ENCODE measurements at regions not wholly inside any gene's neighbourhood (a gene's known extent, or its start where the extent isn't known, plus 50 kb on each side); places are given as distances from the start of the nearest gene placed in this dataset.

GRCh38 chr16:80034948-80035663 is 434.6 kb upstream of the MAF start:
- TF ChIP-seq, protein P1, sequence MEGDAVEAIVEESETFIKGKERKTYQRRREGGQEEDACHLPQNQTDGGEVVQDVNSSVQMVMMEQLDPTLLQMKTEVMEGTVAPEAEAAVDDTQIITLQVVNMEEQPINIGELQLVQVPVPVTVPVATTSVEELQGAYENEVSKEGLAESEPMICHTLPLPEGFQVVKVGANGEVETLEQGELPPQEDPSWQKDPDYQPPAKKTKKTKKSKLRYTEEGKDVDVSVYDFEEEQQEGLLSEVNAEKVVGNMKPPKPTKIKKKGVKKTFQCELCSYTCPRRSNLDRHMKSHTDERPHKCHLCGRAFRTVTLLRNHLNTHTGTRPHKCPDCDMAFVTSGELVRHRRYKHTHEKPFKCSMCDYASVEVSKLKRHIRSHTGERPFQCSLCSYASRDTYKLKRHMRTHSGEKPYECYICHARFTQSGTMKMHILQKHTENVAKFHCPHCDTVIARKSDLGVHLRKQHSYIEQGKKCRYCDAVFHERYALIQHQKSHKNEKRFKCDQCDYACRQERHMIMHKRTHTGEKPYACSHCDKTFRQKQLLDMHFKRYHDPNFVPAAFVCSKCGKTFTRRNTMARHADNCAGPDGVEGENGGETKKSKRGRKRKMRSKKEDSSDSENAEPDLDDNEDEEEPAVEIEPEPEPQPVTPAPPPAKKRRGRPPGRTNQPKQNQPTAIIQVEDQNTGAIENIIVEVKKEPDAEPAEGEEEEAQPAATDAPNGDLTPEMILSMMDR (conservative IDR thresholded peaks at IDR 0.05 in 1 of 2, IDR thresholded peaks at IDR 0.05 in 1 of 2; ENCODE audit: extremely low read depth in 1 of 2, insufficient read depth in 1 of 2, low read depth in 1 of 2, low read length in 2 of 2) = no peak
- TF ChIP-seq EZH2 (IDR thresholded peaks at IDR 0.05; ENCODE audit: borderline replicate concordance, low read length) = no peak
